A673 (cell line): ENCODE measurements at regions not wholly inside any gene's neighbourhood (a gene's known extent, or its start where the extent isn't known, plus 50 kb on each side); places are given as distances from the start of the nearest gene placed in this dataset.

ENCODE experiments used
- EZH2 ChIP-seq: fragments of 200-600 bp; sonication (generic); IDR thresholded peaks from 2 replicates; pipeline ENCODE4 v1.6.1; 2017; ENCODE audit warnings: borderline replicate concordance, low read depth, mild to moderate bottlenecking, mixed read lengths, antibody characterized with exemption, low read length; ENCODE audit not compliant: poor library complexity, severe bottlenecking
- TF ChIP-seq, protein P1 (sequence below): fragments of 300-800, 200-600 bp; sonication (generic); conservative IDR thresholded peaks from 2 replicates; pipeline ENCODE4 v1.5.1; 2017; ENCODE audit warnings: low read depth, mild to moderate bottlenecking, antibody characterized with exemption, low read length, moderate library complexity, mixed read lengths

DNA sequence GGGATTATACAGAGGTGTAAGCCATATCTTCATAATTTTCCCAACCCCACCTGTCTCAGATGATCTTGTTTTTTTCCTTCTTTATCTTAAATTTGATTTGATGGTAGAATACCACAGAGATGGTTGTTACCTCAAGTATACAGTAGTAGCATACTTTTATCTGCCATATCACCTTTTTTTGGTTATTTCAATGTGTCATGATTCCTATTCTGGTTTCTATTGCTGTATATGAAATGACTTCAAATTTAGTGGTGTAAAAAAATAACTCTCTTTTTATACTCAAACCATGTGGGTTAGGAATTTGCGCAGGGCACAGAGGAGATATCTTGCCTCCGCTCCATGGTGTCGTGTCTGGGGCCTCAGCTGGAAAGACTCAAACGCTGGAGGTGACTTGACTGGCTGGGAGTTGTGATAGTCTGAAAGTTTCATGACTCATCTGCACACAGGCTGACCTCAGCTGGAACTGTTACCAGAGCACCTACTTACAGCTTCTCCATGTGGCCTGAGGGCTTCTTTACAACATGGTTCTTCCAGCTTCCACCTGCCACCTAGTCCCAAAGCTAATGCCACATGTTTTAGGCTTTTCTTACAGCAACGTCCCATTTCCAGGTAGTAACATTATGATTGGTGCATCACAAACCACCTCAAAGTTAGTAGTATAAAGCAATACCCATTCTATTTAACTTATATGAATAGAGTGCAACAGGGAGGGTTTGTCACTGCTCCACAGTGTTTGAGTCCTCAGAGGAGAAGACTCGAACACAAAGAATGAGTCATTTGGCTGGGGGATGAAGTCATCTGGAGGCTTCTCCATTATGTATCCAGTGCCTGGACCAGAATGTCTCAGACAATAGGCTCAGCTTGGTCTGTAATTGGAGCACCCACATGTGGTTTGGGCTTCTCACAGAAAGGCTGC, 82.3 kb upstream of the XPO1 start:
- TF ChIP-seq, protein P1, sequence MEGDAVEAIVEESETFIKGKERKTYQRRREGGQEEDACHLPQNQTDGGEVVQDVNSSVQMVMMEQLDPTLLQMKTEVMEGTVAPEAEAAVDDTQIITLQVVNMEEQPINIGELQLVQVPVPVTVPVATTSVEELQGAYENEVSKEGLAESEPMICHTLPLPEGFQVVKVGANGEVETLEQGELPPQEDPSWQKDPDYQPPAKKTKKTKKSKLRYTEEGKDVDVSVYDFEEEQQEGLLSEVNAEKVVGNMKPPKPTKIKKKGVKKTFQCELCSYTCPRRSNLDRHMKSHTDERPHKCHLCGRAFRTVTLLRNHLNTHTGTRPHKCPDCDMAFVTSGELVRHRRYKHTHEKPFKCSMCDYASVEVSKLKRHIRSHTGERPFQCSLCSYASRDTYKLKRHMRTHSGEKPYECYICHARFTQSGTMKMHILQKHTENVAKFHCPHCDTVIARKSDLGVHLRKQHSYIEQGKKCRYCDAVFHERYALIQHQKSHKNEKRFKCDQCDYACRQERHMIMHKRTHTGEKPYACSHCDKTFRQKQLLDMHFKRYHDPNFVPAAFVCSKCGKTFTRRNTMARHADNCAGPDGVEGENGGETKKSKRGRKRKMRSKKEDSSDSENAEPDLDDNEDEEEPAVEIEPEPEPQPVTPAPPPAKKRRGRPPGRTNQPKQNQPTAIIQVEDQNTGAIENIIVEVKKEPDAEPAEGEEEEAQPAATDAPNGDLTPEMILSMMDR = no peak
- no peak for TF ChIP-seq EZH2
